Smooth muscle cell of the brain vasculature (primary cell): ENCODE measurements at regions not wholly inside any gene's neighbourhood (a gene's known extent, or its start where the extent isn't known, plus 50 kb on each side); places are given as distances from the start of the nearest gene placed in this dataset.
"Not testable (repeated sequence)": the region's sequence is repeated elsewhere in the genome, so short reads cannot be mapped to it uniquely, and the experiment has no call there.

Experiments used
- DNase-seq: peaks from one replicate; pipeline ENCODE4 v3.0.0-alpha.2; 2012; ENCODE audit warnings: low read depth, low spot score

- no peak for DNase-seq
Measured at GRCh38 chr6:168255283-168255881, 64.2 kb downstream of the DACT2 start.

GRCh38 chr6:168252267-168252666 is 67.3 kb downstream of the DACT2 start:
- DNase-seq: no peak

GRCh38 chr6:168250250-168250649 is 69.3 kb downstream of the DACT2 start:
- DNase-seq: no peak

- DNase-seq: no peak
Measured at GRCh38 chr6:168249746-168250145, 69.8 kb downstream of the DACT2 start.

- no peak for DNase-seq
Measured at GRCh38 chr6:168248148-168248620, 71.4 kb downstream of the DACT2 start.

GRCh38 chr6:168247443-168248147 is 72.0 kb downstream of the DACT2 start:
- DNase-seq: no peak

GRCh38 chr6:168244961-168245551 is 74.5 kb downstream of the DACT2 start:
- DNase-seq: no peak

- no peak for DNase-seq
Measured at GRCh38 chr6:168243812-168244376, 75.7 kb downstream of the DACT2 start.

- no peak for DNase-seq
Measured at GRCh38 chr6:168242940-168243225, 76.7 kb downstream of the DACT2 start.

GRCh38 chr6:168242111-168242939 is 77.3 kb downstream of the DACT2 start:
- DNase-seq: no peak

GRCh38 chr6:168240160-168240559 is 79.4 kb downstream of the DACT2 start:
- no peak for DNase-seq

GRCh38 chr6:168239044-168239773 is 80.4 kb downstream of the DACT2 start:
- DNase-seq: no peak

GRCh38 chr6:168238159-168238909 is 81.2 kb downstream of the DACT2 start:
- DNase-seq: no peak

GRCh38 chr6:168233875-168234213 is 85.7 kb downstream of the DACT2 start:
- DNase-seq: not testable (repeated sequence)

GRCh38 chr6:168232989-168233874 is 86.3 kb downstream of the DACT2 start:
- no peak for DNase-seq

GRCh38 chr6:168232528-168232927 is 87.0 kb downstream of the DACT2 start:
- DNase-seq: no peak

- DNase-seq: no peak
Measured at GRCh38 chr6:168232062-168232461, 87.5 kb downstream of the DACT2 start.

GRCh38 chr6:168231393-168231957 is 88.1 kb downstream of the DACT2 start:
- no peak for DNase-seq

GRCh38 chr6:168229368-168229752 is 90.2 kb downstream of the DACT2 start:
- DNase-seq: no peak
